ENCODE measurements at regions not wholly inside any gene's neighbourhood (a gene's known extent, or its start where the extent isn't known, plus 50 kb on each side); places are given as distances from the start of the nearest gene placed in this dataset.

DNA sequence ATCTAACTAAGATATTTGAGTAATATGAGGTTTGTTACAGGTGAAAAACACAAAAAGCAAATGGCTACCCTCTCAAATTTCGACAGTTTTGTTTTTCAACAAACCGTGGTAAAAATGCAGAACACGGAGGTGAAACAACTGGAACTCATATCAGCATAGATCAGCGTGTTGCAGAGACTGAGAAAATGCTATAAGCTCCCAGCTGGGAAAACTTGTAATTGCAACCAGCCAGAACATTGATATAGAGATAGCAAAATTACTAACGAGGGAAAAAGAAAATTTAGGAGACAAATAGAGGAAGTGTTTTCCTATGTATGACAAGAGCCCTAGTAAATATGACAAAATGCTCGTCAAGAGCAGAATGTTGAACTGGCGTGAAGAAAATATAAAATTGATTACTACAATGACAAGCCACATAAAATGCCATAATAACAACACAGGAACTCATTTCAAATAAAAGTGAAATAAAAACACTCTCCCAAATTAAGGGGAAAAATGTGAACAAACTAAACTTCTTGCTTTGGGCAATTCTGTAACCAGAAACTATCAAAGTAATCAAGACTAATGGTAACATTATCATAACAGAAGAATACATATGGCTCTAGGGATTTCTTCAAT is 1989.8 kb downstream of the EFNA5 start:
- Histone ChIP-seq H3K27ac (no peak overlapping the region), H3K36me3 (no peaks in the 10 kb centered on the region), H3K9me3 (no peaks in the 10 kb centered on the region), H3K4me1 (no peaks in the 10 kb centered on the region), H3K27me3 (no peaks in the 10 kb centered on the region), H3K4me3 (no peak overlapping the region)
- ATAC-seq (no peak), DNase-seq (no peak)
- 70 to 71% methylated on average over 7 of the region's 7 CpGs for WGBS, 2 donors
- intact Hi-C loops (cut with DNase I) = no loop called here
- no peak for TF ChIP-seq CTCF (IDR thresholded peaks at IDR 0.05)

GRCh38 chr5:105677291-105677690 is 1993.4 kb downstream of the EFNA5 start:
- Histone ChIP-seq H3K27me3 (no peaks in the 10 kb centered on the region), H3K9me3 (no peaks in the 10 kb centered on the region), H3K36me3 (no peaks in the 10 kb centered on the region), H3K4me1 (no peaks in the 10 kb centered on the region), H3K4me3 (no peak overlapping the region), H3K27ac (no peak overlapping the region)
- 74 to 82% methylated on average over 2 of the region's 2 CpGs for WGBS, 2 donors
- ATAC-seq (no peak), DNase-seq (no peak)
- no peak for TF ChIP-seq CTCF (IDR thresholded peaks at IDR 0.05)
- intact Hi-C loops (cut with DNase I) = no loop called here

DNA sequence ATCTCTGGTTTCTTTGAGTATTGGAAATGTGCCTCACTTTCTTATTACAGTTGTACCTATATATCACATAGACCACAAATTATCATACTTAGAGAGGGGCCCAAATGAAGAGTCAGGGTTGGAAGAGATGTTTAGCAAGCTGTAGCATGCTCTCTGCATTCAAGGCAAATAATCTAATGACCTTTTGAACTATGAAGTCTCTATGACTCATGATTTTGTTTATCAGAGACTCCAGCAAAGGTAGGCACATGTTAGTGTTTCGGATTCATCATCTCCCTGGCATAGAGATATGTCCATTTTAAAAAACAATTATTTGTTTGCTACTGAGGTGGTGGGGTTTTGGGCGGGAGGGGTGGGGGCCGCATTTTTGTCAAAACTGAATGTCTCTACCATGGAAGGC is 2000.1 kb downstream of the EFNA5 start:
- Histone ChIP-seq H3K36me3 (no peaks in the 10 kb centered on the region), H3K27me3 (no peaks in the 10 kb centered on the region), H3K4me1 (no peaks in the 10 kb centered on the region), H3K27ac (no peak overlapping the region), H3K9me3 (peaks cover 0 to 32% (median 3%) of the 10 kb centered on the region in 11 donors), H3K4me3 (no peak overlapping the region)
- TF ChIP-seq CTCF (IDR thresholded peaks at IDR 0.05) = no peak
- WGBS, 2 donors = 82 to 84% methylated on average over 3 of the region's 3 CpGs
- DNase-seq (no peak), ATAC-seq (no peak)
- intact Hi-C loops (cut with DNase I) = no loop called here

GRCh38 chr5:105663671-105664070 is 2007.1 kb downstream of the EFNA5 start:
- no peak for TF ChIP-seq CTCF (IDR thresholded peaks at IDR 0.05)

More at GRCh38 chr5:105663671-105664070, 2007.1 kb downstream of the EFNA5 start:
- 86 to 89% methylated on average over 4 of the region's 4 CpGs for WGBS, 2 donors
- ATAC-seq (no peak), DNase-seq (no peak)
- Histone ChIP-seq H3K27ac (no peak overlapping the region), H3K27me3 (no peaks in the 10 kb centered on the region), H3K4me1 (no peaks in the 10 kb centered on the region), H3K4me3 (no peak overlapping the region), H3K9me3 (peaks cover 0 to 27% (median 3%) of the 10 kb centered on the region in 11 donors), H3K36me3 (no peaks in the 10 kb centered on the region)
- intact Hi-C loops (cut with DNase I) = no loop called here
